Spleen (tissue), 7 donors: ENCODE measurements at regions not wholly inside any gene's neighbourhood (a gene's known extent, or its start where the extent isn't known, plus 50 kb on each side); places are given as distances from the start of the nearest gene placed in this dataset.

Experiments
- CTCF ChIP-seq, 11 experiments: fragments of 200-600 bp in 7 of 11; fragments of 450-650 bp in 4 of 11; sonication (generic) in 4 of 11; IDR thresholded peaks in 8 of 11; conservative IDR thresholded peaks in 3 of 11; 1 replicate in 7 of 11; 2 replicates in 4 of 11; pipeline versions ENCODE4 v1.4.0 to v1.8.0; 2016 to 2021; ENCODE audit warnings: antibody characterized with exemption in 11 of 11, inconsistent platforms in 4 of 11, mild to moderate bottlenecking in 1 of 11
- POLR2A ChIP-seq, 3 donors: fragments of 450-650 bp; IDR thresholded peaks; one replicate each; pipeline ENCODE4 v1.5.1; 2017; ENCODE audit warnings: antibody characterized with exemption in 3 of 3, mild to moderate bottlenecking in 1 of 3
- POLR2AphosphoS5 ChIP-seq, 3 donors: sonication (generic); formaldehyde crosslinking; IDR thresholded peaks; one replicate each; pipeline ENCODE4 v1.5.1; 2017; ENCODE audit warnings: antibody characterized with exemption in 3 of 3
- donor health status: DM: no; HTN: no; CAD: no; lungs with moderate emphysema.
- donor health status: DM: no; HTN: no; CAD: no.
- donor health status: DM: no; HTN: no; CAD: no.

GRCh38 chr5:88058625-88059024 lies 210.0 kb downstream of the TMEM161B start:
- TF ChIP-seq POLR2A (IDR thresholded peaks at IDR 0.05), result no peak
- TF ChIP-seq CTCF (IDR thresholded peaks at IDR 0.05 in 8 of 11, conservative IDR thresholded peaks at IDR 0.05 in 3 of 11), result no peak
- TF ChIP-seq POLR2AphosphoS5 (IDR thresholded peaks at IDR 0.05), result no peak
